D721Med (cell line): ENCODE measurements at regions not wholly inside any gene's neighbourhood (a gene's known extent, or its start where the extent isn't known, plus 50 kb on each side); places are given as distances from the start of the nearest gene placed in this dataset.

Experiments
- DNase-seq: peaks from one replicate; pipeline ENCODE4 v3.0.0; 2011; ENCODE audit warnings: low spot score; ENCODE audit not compliant: insufficient read length
- FAIRE-seq: peaks from 2 replicates; lab custom pipeline; 2011; peaks lifted over from hg19 to GRCh38; lab: Jason Lieb, UNC
- TF ChIP-seq, protein P1 (sequence below): IDR thresholded peaks from 2 replicates; pipeline ENCODE4 v1.5.1; 2012; ENCODE audit warnings: mild to moderate bottlenecking, control low read depth; ENCODE audit not compliant: insufficient read depth; ENCODE audit errors: missing control alignments

- FAIRE-seq = no peak
- DNase-seq = no peak
- TF ChIP-seq, protein P1, sequence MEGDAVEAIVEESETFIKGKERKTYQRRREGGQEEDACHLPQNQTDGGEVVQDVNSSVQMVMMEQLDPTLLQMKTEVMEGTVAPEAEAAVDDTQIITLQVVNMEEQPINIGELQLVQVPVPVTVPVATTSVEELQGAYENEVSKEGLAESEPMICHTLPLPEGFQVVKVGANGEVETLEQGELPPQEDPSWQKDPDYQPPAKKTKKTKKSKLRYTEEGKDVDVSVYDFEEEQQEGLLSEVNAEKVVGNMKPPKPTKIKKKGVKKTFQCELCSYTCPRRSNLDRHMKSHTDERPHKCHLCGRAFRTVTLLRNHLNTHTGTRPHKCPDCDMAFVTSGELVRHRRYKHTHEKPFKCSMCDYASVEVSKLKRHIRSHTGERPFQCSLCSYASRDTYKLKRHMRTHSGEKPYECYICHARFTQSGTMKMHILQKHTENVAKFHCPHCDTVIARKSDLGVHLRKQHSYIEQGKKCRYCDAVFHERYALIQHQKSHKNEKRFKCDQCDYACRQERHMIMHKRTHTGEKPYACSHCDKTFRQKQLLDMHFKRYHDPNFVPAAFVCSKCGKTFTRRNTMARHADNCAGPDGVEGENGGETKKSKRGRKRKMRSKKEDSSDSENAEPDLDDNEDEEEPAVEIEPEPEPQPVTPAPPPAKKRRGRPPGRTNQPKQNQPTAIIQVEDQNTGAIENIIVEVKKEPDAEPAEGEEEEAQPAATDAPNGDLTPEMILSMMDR = no peak
Observed at GRCh38 chr6:156109713-156110112, 654.1 kb upstream of the NOX3 start.

- DNase-seq = no peak
- no peak for FAIRE-seq
- TF ChIP-seq, protein P1 = no peak
Observed at GRCh38 chr6:156107624-156108101, 652.0 kb upstream of the NOX3 start.

DNA sequence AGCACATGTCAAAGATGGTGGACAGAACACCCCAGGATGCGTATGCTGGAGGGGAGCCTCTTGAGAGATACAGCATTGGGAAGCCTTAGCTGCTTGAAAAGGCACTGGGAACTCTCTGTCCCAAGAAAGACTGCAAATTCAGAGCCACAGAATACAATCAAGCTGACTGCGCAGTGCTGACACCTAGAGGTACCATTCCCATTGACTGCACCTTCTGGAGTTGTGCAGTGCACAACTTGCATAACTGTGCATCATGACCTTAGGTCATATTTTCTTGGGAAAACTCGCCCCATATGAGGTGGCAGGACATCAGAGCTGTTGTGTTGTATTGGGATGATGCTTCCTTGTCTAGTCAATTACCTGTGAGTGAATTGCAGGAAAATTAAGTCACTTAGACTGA, 646.5 kb upstream of the NOX3 start:
- DNase-seq (no peak), FAIRE-seq (no peak)
- TF ChIP-seq, protein P1 = peak; percentile 30

DNA sequence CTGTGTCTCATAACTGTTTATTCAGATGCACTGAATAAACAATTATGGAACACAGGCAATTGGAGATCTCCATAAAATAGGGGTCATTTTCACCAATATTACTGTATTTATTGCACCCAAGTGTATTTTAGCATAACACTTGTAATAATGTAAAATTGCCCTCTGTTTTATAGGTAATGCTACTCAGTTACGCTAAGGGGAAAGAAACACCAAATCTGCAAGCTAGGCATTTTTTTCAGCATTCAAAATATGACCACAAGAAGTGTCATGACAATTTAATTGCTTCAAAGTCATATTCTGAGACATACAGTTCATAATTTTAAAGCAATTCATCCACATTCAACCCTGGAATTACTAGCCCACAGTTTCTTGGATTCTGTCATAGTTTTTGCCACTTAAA, 643.2 kb upstream of the NOX3 start:
- FAIRE-seq (no peak), DNase-seq (no peak)
- TF ChIP-seq, protein P1 = no peak

GRCh38 chr6:156087487-156087886, 631.8 kb upstream of the NOX3 start:
- no peak for DNase-seq
- TF ChIP-seq, protein P1 = no peak
- FAIRE-seq = no peak

GRCh38 chr6:156082012-156082411, 626.4 kb upstream of the NOX3 start:
- no peak for FAIRE-seq
- no peak for DNase-seq
- TF ChIP-seq, protein P1 = no peak

- TF ChIP-seq, protein P1 = no peak
- FAIRE-seq (no peak), DNase-seq (no peak)
Observed at GRCh38 chr6:156080371-156080770, 624.7 kb upstream of the NOX3 start.
